HG02610 (cell line): ENCODE measurements at regions not wholly inside any gene's neighbourhood (a gene's known extent, or its start where the extent isn't known, plus 50 kb on each side); places are given as distances from the start of the nearest gene placed in this dataset.
"Not testable (repeated sequence)": the region's sequence is repeated elsewhere in the genome, so short reads cannot be mapped to it uniquely, and the experiment has no call there.

ENCODE experiments used
- ATAC-seq: cut with Tn5 transposase; IDR thresholded peaks from one replicate; pipeline ENCODE4 v1.9.1; 2021; ENCODE audit warnings: mild to moderate bottlenecking, moderate library complexity; ENCODE audit not compliant: unreplicated experiment

GRCh38 chr6:12542319-12543115 is 174.1 kb upstream of the PHACTR1 start:
- not testable (repeated sequence) for ATAC-seq

GRCh38 chr6:12543953-12544352 is 172.6 kb upstream of the PHACTR1 start:
- no peak for ATAC-seq

GRCh38 chr6:12544821-12545565 is 171.6 kb upstream of the PHACTR1 start:
- no peak for ATAC-seq

- no peak for ATAC-seq
These were observed 170.8 kb upstream of the PHACTR1 start for GRCh38 chr6:12545619-12546409.

GRCh38 chr6:12546410-12547002 is 170.1 kb upstream of the PHACTR1 start:
- ATAC-seq = no peak

- no peak for ATAC-seq
These were observed 168.0 kb upstream of the PHACTR1 start for GRCh38 chr6:12548526-12548925.

GRCh38 chr6:12549445-12549844 is 167.1 kb upstream of the PHACTR1 start:
- not testable (repeated sequence) for ATAC-seq

GRCh38 chr6:12554820-12555219 is 161.7 kb upstream of the PHACTR1 start:
- ATAC-seq = not testable (repeated sequence)

- no peak for ATAC-seq
These were observed 161.3 kb upstream of the PHACTR1 start for GRCh38 chr6:12555267-12555666.

- ATAC-seq = no peak
These were observed 160.8 kb upstream of the PHACTR1 start for GRCh38 chr6:12555781-12556180.

GRCh38 chr6:12557765-12558164 is 158.8 kb upstream of the PHACTR1 start:
- ATAC-seq = no peak

- no peak for ATAC-seq
These were observed 156.3 kb upstream of the PHACTR1 start for GRCh38 chr6:12560315-12560714.

- no peak for ATAC-seq
These were observed 149.9 kb upstream of the PHACTR1 start for GRCh38 chr6:12566618-12567123.

GRCh38 chr6:12567682-12568081 is 148.9 kb upstream of the PHACTR1 start:
- ATAC-seq = no peak

GRCh38 chr6:12569646-12570045 is 146.9 kb upstream of the PHACTR1 start:
- no peak for ATAC-seq

GRCh38 chr6:12570461-12571030 is 146.0 kb upstream of the PHACTR1 start:
- ATAC-seq = no peak

GRCh38 chr6:12572896-12573827 is 143.4 kb upstream of the PHACTR1 start:
- no peak for ATAC-seq

GRCh38 chr6:12575961-12576360 is 140.6 kb upstream of the PHACTR1 start:
- no peak for ATAC-seq

- ATAC-seq = no peak
These were observed 140.2 kb upstream of the PHACTR1 start for GRCh38 chr6:12576389-12576788.
